OCI-LY3 (cell line): ENCODE measurements at regions not wholly inside any gene's neighbourhood (a gene's known extent, or its start where the extent isn't known, plus 50 kb on each side); places are given as distances from the start of the nearest gene placed in this dataset.

Source experiments
- CTCF ChIP-seq: fragments of 200-600, 300-600 bp; sonication (generic); IDR thresholded peaks from 2 replicates; pipeline ENCODE4 v1.5.1; 2014; ENCODE audit warnings: antibody characterized with exemption, low read length, low read depth
- EZH2phosphoT487 ChIP-seq: fragments of 200-600 bp; shearing (Covaris generic); IDR thresholded peaks from 2 replicates; pipeline ENCODE4 v1.6.1; 2018; ENCODE audit warnings: antibody characterized with exemption, mixed run types, low read depth

- TF ChIP-seq CTCF (no peak), EZH2phosphoT487 (no peak)
Observed at GRCh38 chr6:9403736-9404135, 968.4 kb upstream of the SLC35B3 start.
